H1 (cell line): ENCODE measurements at regions not wholly inside any gene's neighbourhood (a gene's known extent, or its start where the extent isn't known, plus 50 kb on each side); places are given as distances from the start of the nearest gene placed in this dataset.

Source experiments
- RXRA ChIP-seq: IDR thresholded peaks from 2 replicates; pipeline ENCODE4 v1.6.1; 2011; ENCODE audit warnings: low read depth, mild to moderate bottlenecking, low read length, moderate library complexity; ENCODE audit not compliant: insufficient read depth

- TF ChIP-seq RXRA = no peak
Measured at GRCh38 chr13:40275636-40276035, 390.8 kb downstream of the FOXO1 start (continued).
